Endothelial cell of umbilical vein (primary cell): ENCODE measurements at regions not wholly inside any gene's neighbourhood (a gene's known extent, or its start where the extent isn't known, plus 50 kb on each side); places are given as distances from the start of the nearest gene placed in this dataset.

Experiments used
- BruUV-seq: library from RNA; stranded (reverse); fragments of 400-500 nt; replicated peaks from 2 replicates; lab custom pipeline; 2021; lab: Mats Ljungman, UMichigan
- CTCF ChIA-PET: fragments of 300-600, 350-600 bp; sonication (Branson Sonifier 250); formaldehyde crosslinking; loops from one replicate; lab custom pipeline; 2021; ENCODE audit warnings: antibody characterized with exemption, inconsistent platforms; lab: Charles Lee
- POLR2A ChIA-PET: fragments of 300-600, 350-600 bp; sonication (Branson Sonifier 250); formaldehyde crosslinking; loops from one replicate; lab custom pipeline; 2021; ENCODE audit warnings: antibody characterized with exemption, inconsistent platforms; lab: Charles Lee
- DNase-seq: peaks from one replicate; pipeline ENCODE4 v3.0.0-alpha.2; 2011; ENCODE audit warnings: low read depth, low spot score
- FAIRE-seq: peaks from 2 replicates; lab custom pipeline; 2011; peaks lifted over from hg19 to GRCh38; lab: Jason Lieb, UNC
- H2AFZ ChIP-seq: 2 replicates; pipeline ENCODE4 v1.6.0; 2012; ENCODE audit warnings: low read depth, low read length, control low read depth, inconsistent platforms
- H3K27ac ChIP-seq: 2 replicates; pipeline ENCODE4 v1.5.1; 2011; ENCODE audit warnings: low read depth, mild to moderate bottlenecking, control low read depth, low read length, moderate library complexity; ENCODE audit not compliant: insufficient read depth
- H3K27me3 ChIP-seq, 2 experiments: 2 replicates each; pipeline versions ENCODE4 v1.6.0 to v1.6.1; 2011; ENCODE audit warnings: low read length in 2 of 2, mixed read lengths in 1 of 2; ENCODE audit not compliant: control insufficient read depth in 2 of 2, insufficient read depth in 2 of 2
- H3K36me3 ChIP-seq, 2 experiments: 2 replicates in 1 of 2; 3 replicates in 1 of 2; pipeline ENCODE4 v1.5.1; 2011; ENCODE audit warnings: low read length in 2 of 2, mild to moderate bottlenecking in 1 of 2, moderate library complexity in 1 of 2; ENCODE audit not compliant: control insufficient read depth in 2 of 2, insufficient read depth in 2 of 2; ENCODE audit errors: extremely low read depth in 1 of 2
- H3K4me1 ChIP-seq: 3 replicates; pipeline ENCODE4 v1.5.1; 2011; ENCODE audit warnings: mild to moderate bottlenecking, low read length; ENCODE audit not compliant: control insufficient read depth, insufficient read depth; ENCODE audit errors: extremely low read depth
- H3K4me2 ChIP-seq: 2 replicates; pipeline ENCODE4 v1.6.1; 2011; ENCODE audit warnings: low read length, control low read depth, mixed read lengths; ENCODE audit not compliant: insufficient read depth
- H3K4me3 ChIP-seq, 3 experiments: fragments of 200-600 bp in 1 of 3; sonication (generic), shearing (Covaris generic) in 1 of 3; replicated peaks in 1 of 3; 2 replicates each; pipeline ENCODE4 v1.5.1; 2011 to 2016; ENCODE audit warnings: control low read depth in 3 of 3, low read length in 3 of 3, mild to moderate bottlenecking in 2 of 3, inconsistent platforms in 1 of 3, low read depth in 1 of 3, moderate library complexity in 1 of 3; ENCODE audit not compliant: insufficient read depth in 1 of 3
- H3K79me2 ChIP-seq: 2 replicates; pipeline ENCODE4 v1.6.0; 2012; ENCODE audit warnings: low read length, inconsistent platforms; ENCODE audit not compliant: control insufficient read depth, insufficient read depth
- H3K9ac ChIP-seq: replicated peaks from 2 replicates; pipeline ENCODE3; 2011; ENCODE audit warnings: low read length, control low read depth; ENCODE audit not compliant: insufficient read depth; ENCODE audit errors: extremely low read depth
- H3K9me1 ChIP-seq: replicated peaks from 3 replicates; pipeline ENCODE4 v1.6.0; 2011; ENCODE audit warnings: mild to moderate bottlenecking, low read length; ENCODE audit not compliant: control insufficient read depth, insufficient read depth; ENCODE audit errors: extremely low read depth
- H3K9me3 ChIP-seq: replicated peaks from 2 replicates; pipeline ENCODE4 v1.5.1; 2012; ENCODE audit warnings: low read length, inconsistent platforms; ENCODE audit not compliant: control insufficient read depth, insufficient read depth
- H4K20me1 ChIP-seq: replicated peaks from 2 replicates; pipeline ENCODE3; 2011; ENCODE audit warnings: mild to moderate bottlenecking, low read length; ENCODE audit not compliant: control insufficient read depth, insufficient read depth; ENCODE audit errors: extremely low read depth
- EZH2 ChIP-seq: IDR thresholded peaks from 2 replicates; pipeline ENCODE4 v1.6.1; 2012; ENCODE audit warnings: borderline replicate concordance, low read depth, mild to moderate bottlenecking, moderate library complexity, low read length, inconsistent platforms; ENCODE audit not compliant: severe bottlenecking
- FOS ChIP-seq: IDR thresholded peaks from 2 replicates; pipeline ENCODE4 v1.6.1; 2011; ENCODE audit warnings: mild to moderate bottlenecking, low read length, moderate library complexity, borderline replicate concordance; ENCODE audit not compliant: insufficient read depth
- GATA2 ChIP-seq: IDR thresholded peaks from 2 replicates; pipeline ENCODE4 v1.7.0; 2011; ENCODE audit warnings: low read depth, mild to moderate bottlenecking, moderate library complexity, mixed read lengths, low read length; ENCODE audit not compliant: insufficient read length, insufficient read depth
- JUN ChIP-seq: IDR thresholded peaks from 2 replicates; pipeline ENCODE4 v1.6.1; 2011; ENCODE audit warnings: borderline replicate concordance, low read depth; ENCODE audit not compliant: insufficient read length, insufficient read depth
- MAX ChIP-seq: IDR thresholded peaks from 2 replicates; pipeline ENCODE4 v1.6.1; 2011; ENCODE audit not compliant: insufficient read depth, insufficient read length
- MYC ChIP-seq: IDR thresholded peaks from one replicate; pipeline ENCODE4 v1.6.1; 2011; ENCODE audit warnings: mild to moderate bottlenecking, low read depth, low read length
- POLR2A ChIP-seq: IDR thresholded peaks from 2 replicates; pipeline ENCODE4 v1.6.1; 2012; ENCODE audit warnings: low read depth, mild to moderate bottlenecking, control low read depth, low read length
- POLR2AphosphoS5 ChIP-seq: IDR thresholded peaks from 2 replicates; pipeline ENCODE4 v1.6.1; 2012; ENCODE audit warnings: low read depth, mild to moderate bottlenecking, control low read depth, low read length, moderate library complexity; ENCODE audit not compliant: insufficient read depth
- dilution Hi-C: fragments of 300-500 bp; cut with MboI; formaldehyde crosslinking; loops from one replicate; pipeline ENCODE4 v1.15.0; 2019; ENCODE audit warnings: low sequenced_read_pairs; ENCODE audit not compliant: extremely low pct_ligation_motif_present
- intact Hi-C: fragments of 100-400 bp; cut with micrococcal nuclease; formaldehyde crosslinking; loops from one replicate; pipeline ENCODE4 v1.10.0; 2022
- TF ChIP-seq, protein P1 (sequence below), 2 donors: IDR thresholded peaks; 1 replicate in 1 of 2; 2 replicates in 1 of 2; pipeline ENCODE4 v1.5.1; 2011; ENCODE audit warnings: low read length in 2 of 2, mild to moderate bottlenecking in 2 of 2, moderate library complexity in 2 of 2, control low read depth in 1 of 2, inconsistent platforms in 1 of 2, low read depth in 1 of 2; ENCODE audit not compliant: insufficient read depth in 1 of 2; ENCODE audit errors: extremely low read depth in 1 of 2

- no peaks in the 10 kb centered on the region for H3K4me1 ChIP-seq
- dilution Hi-C loops: no loop called here
- H4K20me1 ChIP-seq: no peaks in the 10 kb centered on the region
- no peak overlapping the region for H3K4me2 ChIP-seq
- peaks cover 2% of the 10 kb centered on the region for H3K9me3 ChIP-seq
- intact Hi-C loops: no loop called here
- no TSS peak for BruUV-seq
- no peaks in the 10 kb centered on the region for H3K36me3 ChIP-seq
- DNase-seq (no peak), FAIRE-seq (no peak)
- H3K79me2 ChIP-seq: no peaks in the 10 kb centered on the region
- POLR2A ChIA-PET: no interaction called here
- H3K27ac ChIP-seq: no peak overlapping the region
- H3K9ac ChIP-seq: no peak overlapping the region
- CTCF ChIA-PET: no interaction called here
- H3K9me1 ChIP-seq: no peaks in the 10 kb centered on the region
- no peaks in the 10 kb centered on the region for H3K27me3 ChIP-seq
- no peak overlapping the region for H3K4me3 ChIP-seq
- TF ChIP-seq MAX: no peak
- H2AFZ ChIP-seq: no peak overlapping the region
Observed at GRCh38 chr2:122899614-122900013, 1125.5 kb upstream of the CNTNAP5 start.

- Histone ChIP-seq H3K9me1 (no peaks in the 10 kb centered on the region), H3K27ac (no peak overlapping the region), H3K9ac (no peak overlapping the region), H3K4me2 (no peak overlapping the region), H2AFZ (no peak overlapping the region), H3K4me1 (no peaks in the 10 kb centered on the region), H4K20me1 (no peaks in the 10 kb centered on the region), H3K79me2 (no peaks in the 10 kb centered on the region), H3K4me3 (no peak overlapping the region), H3K27me3 (no peaks in the 10 kb centered on the region), H3K36me3 (no peaks in the 10 kb centered on the region), H3K9me3 (no peaks in the 10 kb centered on the region)
- dilution Hi-C loops: no loop called here
- ChIA-PET CTCF (no interaction called here), POLR2A (no interaction called here)
- intact Hi-C loops: no loop called here
- BruUV-seq: no TSS peak
- DNase-seq (no peak), FAIRE-seq (no peak)
- TF ChIP-seq MAX: no peak
- no peak for TF ChIP-seq EZH2
- no peak for TF ChIP-seq MYC
- no peak for TF ChIP-seq FOS
- TF ChIP-seq JUN: no peak
- TF ChIP-seq GATA2: no peak
- TF ChIP-seq POLR2A: no peak
- TF ChIP-seq, protein P1, sequence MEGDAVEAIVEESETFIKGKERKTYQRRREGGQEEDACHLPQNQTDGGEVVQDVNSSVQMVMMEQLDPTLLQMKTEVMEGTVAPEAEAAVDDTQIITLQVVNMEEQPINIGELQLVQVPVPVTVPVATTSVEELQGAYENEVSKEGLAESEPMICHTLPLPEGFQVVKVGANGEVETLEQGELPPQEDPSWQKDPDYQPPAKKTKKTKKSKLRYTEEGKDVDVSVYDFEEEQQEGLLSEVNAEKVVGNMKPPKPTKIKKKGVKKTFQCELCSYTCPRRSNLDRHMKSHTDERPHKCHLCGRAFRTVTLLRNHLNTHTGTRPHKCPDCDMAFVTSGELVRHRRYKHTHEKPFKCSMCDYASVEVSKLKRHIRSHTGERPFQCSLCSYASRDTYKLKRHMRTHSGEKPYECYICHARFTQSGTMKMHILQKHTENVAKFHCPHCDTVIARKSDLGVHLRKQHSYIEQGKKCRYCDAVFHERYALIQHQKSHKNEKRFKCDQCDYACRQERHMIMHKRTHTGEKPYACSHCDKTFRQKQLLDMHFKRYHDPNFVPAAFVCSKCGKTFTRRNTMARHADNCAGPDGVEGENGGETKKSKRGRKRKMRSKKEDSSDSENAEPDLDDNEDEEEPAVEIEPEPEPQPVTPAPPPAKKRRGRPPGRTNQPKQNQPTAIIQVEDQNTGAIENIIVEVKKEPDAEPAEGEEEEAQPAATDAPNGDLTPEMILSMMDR (IDR thresholded peaks at IDR 0.05; ENCODE audit: extremely low read depth in 1 of 2, insufficient read depth in 1 of 2, low read depth in 1 of 2, low read length in 2 of 2): no peak
- no peak for TF ChIP-seq POLR2AphosphoS5
Observed at GRCh38 chr2:122905431-122905830, 1119.7 kb upstream of the CNTNAP5 start.
